Lower leg skin (tissue), 4 donors: ENCODE measurements at regions not wholly inside any gene's neighbourhood (a gene's known extent, or its start where the extent isn't known, plus 50 kb on each side); places are given as distances from the start of the nearest gene placed in this dataset.

Source experiments
- DNase-seq, 2 donors: peaks; one replicate each; pipeline ENCODE4 v3.0.0-alpha.2; 2019; ENCODE audit warnings: low spot score in 2 of 2
- H3K4me3 ChIP-seq: fragments of 200-600 bp; sonication (generic); 2 replicates; pipeline ENCODE4 v1.5.1; 2017; ENCODE audit warnings: mild to moderate bottlenecking, low read depth; ENCODE audit not compliant: poor library complexity, severe bottlenecking
- CTCF ChIP-seq, 3 donors: fragments of 450-650 bp; IDR thresholded peaks; one replicate each; pipeline ENCODE4 v1.5.1; 2016; ENCODE audit warnings: antibody characterized with exemption in 3 of 3, mild to moderate bottlenecking in 3 of 3, moderate library complexity in 2 of 3
- POLR2A ChIP-seq, 2 donors: fragments of 450-650 bp; IDR thresholded peaks; one replicate each; pipeline ENCODE4 v1.6.1; 2016 to 2017; ENCODE audit warnings: antibody characterized with exemption in 2 of 2, mild to moderate bottlenecking in 1 of 2, moderate library complexity in 1 of 2
- WGBS, 2 donors: methylation state at CpG; one replicate each; pipeline ENCODE4 v1.1.5; 2018; 5-methylcytosine and 5-hydroxymethylcytosine counted together
- intact Hi-C: fragments of 100-400 bp; cut with DNase I; formaldehyde crosslinking; loops from one replicate; pipeline ENCODE4 v1.15.0; 2023; ENCODE audit warnings: low total_unique reads

- no peak for DNase-seq
- WGBS, 2 donors = 47 to 50% methylated on average over 2 of the region's 2 CpGs
- no peak overlapping the region for H3K4me3 ChIP-seq
- intact Hi-C loops = no loop called here
- TF ChIP-seq POLR2A (IDR thresholded peaks at IDR 0.05) (no peak), CTCF (IDR thresholded peaks at IDR 0.05) (no peak)
These were observed 421.8 kb downstream of the SPRY2 start for GRCh38 chr13:79919091-79919490.

- DNase-seq = no peak
- H3K4me3 ChIP-seq = no peak overlapping the region
- intact Hi-C loops = no loop called here
- TF ChIP-seq POLR2A (IDR thresholded peaks at IDR 0.05) (no peak), CTCF (IDR thresholded peaks at IDR 0.05) (no peak)
- WGBS, 2 donors = 27 to 33% methylated on average over 3 of the region's 3 CpGs
These were observed 422.3 kb downstream of the SPRY2 start for GRCh38 chr13:79918620-79919019.

DNA sequence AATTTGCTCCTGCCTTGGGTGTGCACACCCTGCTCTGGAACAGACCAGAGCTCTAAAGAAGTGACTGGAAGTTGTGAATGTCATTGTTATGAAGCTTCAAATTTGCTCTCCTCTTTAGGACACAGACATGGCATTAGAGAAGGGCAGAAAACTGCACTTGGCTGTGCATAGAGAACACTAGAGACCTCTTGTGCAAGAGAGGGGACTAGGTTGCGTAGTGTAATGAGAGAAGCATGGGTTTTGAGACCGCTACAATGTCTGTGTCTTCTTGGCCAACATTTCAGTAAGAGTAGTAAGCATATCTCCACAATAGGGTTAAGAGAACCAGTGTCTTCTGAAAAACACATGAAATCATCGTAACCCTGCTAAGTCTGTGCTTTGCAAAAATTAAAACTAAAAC, 423.3 kb downstream of the SPRY2 start:
- 97 to 99% methylated on average over 3 of the region's 3 CpGs for WGBS, 2 donors
- intact Hi-C loops = no loop called here
- TF ChIP-seq CTCF (IDR thresholded peaks at IDR 0.05) = no peak
- no peak for TF ChIP-seq POLR2A (IDR thresholded peaks at IDR 0.05)
- DNase-seq = no peak
- no peak overlapping the region for H3K4me3 ChIP-seq

GRCh38 chr13:79915114-79915811, 425.7 kb downstream of the SPRY2 start:
- TF ChIP-seq CTCF (IDR thresholded peaks at IDR 0.05) (no peak), POLR2A (IDR thresholded peaks at IDR 0.05) (no peak)
- H3K4me3 ChIP-seq = no peak overlapping the region
- 70 to 74% methylated on average over 7 of the region's 7 CpGs for WGBS, 2 donors
- DNase-seq = no peak
- intact Hi-C loops = no loop called here

- 95 to 96% methylated on average over 1 of the region's 1 CpG for WGBS, 2 donors
- TF ChIP-seq POLR2A (IDR thresholded peaks at IDR 0.05) (no peak), CTCF (IDR thresholded peaks at IDR 0.05) (no peak)
- DNase-seq = no peak
- intact Hi-C loops = no loop called here
- no peak overlapping the region for H3K4me3 ChIP-seq
These were observed 427.6 kb downstream of the SPRY2 start for GRCh38 chr13:79913141-79913827.
